ENCODE measurements at regions not wholly inside any gene's neighbourhood (a gene's known extent, or its start where the extent isn't known, plus 50 kb on each side); places are given as distances from the start of the nearest gene placed in this dataset.

DNA sequence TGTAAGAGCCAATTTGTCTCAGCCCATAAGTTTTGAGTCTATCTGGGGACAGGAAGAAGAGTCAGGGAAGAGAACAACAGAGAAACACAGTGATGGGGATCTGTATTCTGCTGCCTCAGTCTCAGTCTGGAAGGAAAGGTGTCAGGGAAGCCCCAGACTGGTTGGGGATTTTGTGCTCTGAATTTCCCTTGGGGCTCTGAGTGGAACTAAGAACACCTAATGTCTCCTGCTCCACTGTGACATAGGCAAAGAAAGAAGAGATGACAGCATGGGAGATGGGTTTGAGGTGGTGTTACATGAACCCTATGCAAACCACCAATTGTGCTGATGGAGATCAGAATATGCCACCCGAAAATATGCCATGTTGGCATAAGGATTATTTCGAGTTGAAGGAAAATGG is 139.5 kb upstream of the MYLIP start:
- TF ChIP-seq, protein P1, sequence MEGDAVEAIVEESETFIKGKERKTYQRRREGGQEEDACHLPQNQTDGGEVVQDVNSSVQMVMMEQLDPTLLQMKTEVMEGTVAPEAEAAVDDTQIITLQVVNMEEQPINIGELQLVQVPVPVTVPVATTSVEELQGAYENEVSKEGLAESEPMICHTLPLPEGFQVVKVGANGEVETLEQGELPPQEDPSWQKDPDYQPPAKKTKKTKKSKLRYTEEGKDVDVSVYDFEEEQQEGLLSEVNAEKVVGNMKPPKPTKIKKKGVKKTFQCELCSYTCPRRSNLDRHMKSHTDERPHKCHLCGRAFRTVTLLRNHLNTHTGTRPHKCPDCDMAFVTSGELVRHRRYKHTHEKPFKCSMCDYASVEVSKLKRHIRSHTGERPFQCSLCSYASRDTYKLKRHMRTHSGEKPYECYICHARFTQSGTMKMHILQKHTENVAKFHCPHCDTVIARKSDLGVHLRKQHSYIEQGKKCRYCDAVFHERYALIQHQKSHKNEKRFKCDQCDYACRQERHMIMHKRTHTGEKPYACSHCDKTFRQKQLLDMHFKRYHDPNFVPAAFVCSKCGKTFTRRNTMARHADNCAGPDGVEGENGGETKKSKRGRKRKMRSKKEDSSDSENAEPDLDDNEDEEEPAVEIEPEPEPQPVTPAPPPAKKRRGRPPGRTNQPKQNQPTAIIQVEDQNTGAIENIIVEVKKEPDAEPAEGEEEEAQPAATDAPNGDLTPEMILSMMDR (IDR thresholded peaks at IDR 0.05; ENCODE audit: borderline replicate concordance, insufficient read depth, low read depth, low read length), result no peak
- no peak overlapping the region for H3K4me3 ChIP-seq (ENCODE audit: low read depth, low read length)

DNA sequence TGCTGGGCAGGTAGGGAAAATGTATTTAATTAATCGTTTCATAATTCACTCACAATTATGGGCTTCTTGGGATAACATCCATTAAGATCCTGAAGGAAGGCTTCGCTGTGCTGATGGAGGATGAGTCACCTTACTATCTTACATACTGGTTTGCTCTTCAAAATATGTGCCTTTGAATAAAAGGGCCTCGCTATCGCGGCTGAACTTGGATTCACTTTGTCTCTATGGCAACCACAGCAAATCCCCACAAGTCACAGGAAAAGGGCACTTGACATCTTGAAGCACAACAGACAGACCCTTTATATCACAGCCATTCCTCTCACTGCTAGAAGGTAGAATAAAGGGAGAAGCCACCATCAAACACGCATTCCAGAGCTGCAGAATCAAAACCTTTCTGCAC is 141.3 kb upstream of the MYLIP start:
- TF ChIP-seq, protein P1 (IDR thresholded peaks at IDR 0.05; ENCODE audit: borderline replicate concordance, insufficient read depth, low read depth, low read length), result no peak
- H3K4me3 ChIP-seq (ENCODE audit: low read depth, low read length), result no peak overlapping the region

DNA sequence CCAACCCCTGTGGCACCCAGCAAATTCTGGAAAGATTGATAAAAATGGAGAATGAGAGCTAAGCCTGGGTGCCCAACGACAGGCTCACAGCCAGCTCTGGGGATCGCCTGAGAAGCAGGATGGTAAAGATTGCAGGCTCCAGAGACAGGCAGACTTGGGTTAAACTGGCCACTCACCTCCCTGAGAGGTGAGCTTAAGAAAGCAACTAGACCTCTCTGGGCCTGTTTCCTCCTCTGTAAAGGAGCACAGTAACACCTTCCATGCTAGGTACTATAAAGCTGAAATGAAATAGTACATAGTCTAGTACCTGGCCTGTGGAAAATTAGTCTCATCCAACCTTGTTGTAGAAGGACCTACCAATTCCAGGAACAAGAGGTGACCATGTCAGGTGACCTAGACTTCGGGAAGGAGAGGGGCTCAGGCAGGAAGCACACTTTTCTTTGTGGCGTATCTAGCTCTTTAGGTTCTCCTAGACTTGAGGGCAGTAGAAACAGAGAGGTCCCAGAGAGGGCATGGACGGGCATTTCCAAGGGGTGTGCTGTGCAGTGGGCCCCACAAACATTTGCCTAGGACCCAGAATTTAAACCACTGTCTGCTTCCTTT is 142.8 kb upstream of the MYLIP start:
- TF ChIP-seq, protein P1 (IDR thresholded peaks at IDR 0.05; ENCODE audit: borderline replicate concordance, insufficient read depth, low read depth, low read length), result no peak
- no peak overlapping the region for H3K4me3 ChIP-seq (ENCODE audit: low read depth, low read length)

DNA sequence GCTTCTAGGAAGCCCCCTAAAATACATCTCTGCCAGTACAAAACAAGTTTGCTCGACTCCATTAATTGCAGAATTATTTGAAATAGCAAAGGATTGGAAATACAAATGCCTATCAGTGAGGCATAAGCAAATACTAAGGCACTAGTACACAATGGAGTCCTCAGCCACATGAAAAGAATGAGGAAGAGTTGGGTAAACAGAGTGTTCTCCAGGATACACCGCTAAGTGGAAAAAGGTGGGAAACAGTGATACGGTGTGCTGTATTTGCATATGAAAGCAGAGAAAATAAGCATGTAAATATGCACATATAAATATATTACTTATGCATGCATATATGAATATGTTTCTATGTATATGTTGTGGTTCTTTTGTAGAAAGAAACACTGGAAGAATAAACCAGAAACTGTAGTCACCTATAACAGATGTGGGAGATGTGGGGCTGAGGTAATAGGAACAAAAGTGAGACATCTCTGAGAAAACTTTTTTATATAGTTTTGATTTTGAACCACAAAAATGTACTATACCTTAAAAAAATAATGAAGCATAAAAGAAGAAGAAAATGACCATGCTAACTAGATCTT is 143.4 kb upstream of the MYLIP start:
- TF ChIP-seq, protein P1 (IDR thresholded peaks at IDR 0.05; ENCODE audit: borderline replicate concordance, insufficient read depth, low read depth, low read length), result no peak
- no peak overlapping the region for H3K4me3 ChIP-seq (ENCODE audit: low read depth, low read length)

DNA sequence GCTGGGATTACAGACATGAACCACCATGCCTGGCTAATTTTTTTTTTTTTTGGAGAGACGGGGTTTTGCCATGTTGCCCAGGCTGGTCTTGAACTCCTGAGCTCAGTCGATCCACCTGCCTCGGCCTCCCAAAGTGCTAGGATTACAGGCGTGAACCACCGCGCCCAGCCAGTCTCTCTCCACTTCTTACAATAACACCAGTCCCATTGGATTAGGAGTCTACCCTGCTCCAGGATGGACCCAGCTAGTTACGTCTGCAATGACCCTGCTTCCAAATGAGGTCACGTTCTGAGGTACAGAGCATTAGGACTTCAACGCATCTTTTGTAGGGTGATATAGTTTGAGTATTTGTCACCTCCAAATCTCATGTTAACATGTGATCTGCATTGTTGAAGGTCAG is 146.9 kb upstream of the MYLIP start:
- TF ChIP-seq, protein P1 (IDR thresholded peaks at IDR 0.05; ENCODE audit: borderline replicate concordance, insufficient read depth, low read depth, low read length), result no peak
- H3K4me3 ChIP-seq (ENCODE audit: low read depth, low read length), result no peak overlapping the region

DNA sequence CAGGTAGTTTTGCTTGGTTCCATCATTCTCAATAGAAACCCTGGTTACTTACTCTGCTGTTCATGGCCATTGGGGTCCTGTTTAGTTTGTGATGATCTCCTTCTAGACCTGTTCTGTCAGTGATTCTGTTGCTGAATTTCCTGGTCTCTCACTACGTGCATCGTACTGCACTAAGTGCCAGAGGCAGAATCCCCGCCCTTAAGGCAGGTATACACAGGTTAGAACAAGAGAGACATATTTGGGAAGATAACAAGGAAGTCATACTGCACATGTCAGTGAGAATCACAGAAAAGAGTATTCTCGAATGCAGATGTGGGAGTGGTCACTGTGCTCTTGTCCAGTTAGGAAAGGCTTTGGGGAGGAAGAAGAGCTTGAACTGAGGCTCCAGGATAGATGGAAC is 148.1 kb upstream of the MYLIP start:
- TF ChIP-seq, protein P1 (IDR thresholded peaks at IDR 0.05; ENCODE audit: borderline replicate concordance, insufficient read depth, low read depth, low read length), result no peak
- no peak overlapping the region for H3K4me3 ChIP-seq (ENCODE audit: low read depth, low read length)

DNA sequence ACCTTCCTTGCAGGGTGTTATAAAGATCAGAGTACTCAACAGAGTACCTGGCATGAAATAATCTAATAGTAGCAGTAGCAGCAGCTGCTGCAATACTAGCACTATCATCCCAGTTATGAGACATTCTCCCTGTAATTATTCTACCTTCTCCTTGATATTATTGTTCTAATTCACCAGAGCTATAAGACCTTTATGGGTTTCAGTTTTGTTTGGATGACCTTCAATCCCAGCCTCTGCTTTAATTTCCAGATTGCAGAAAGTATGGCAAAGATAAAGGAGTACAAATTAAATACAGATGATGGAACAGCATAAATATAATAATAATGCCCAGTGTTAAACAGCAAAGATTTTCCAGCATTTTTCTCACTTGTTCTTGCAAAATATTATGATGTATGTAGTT is 150.5 kb upstream of the MYLIP start:
- TF ChIP-seq, protein P1 (IDR thresholded peaks at IDR 0.05; ENCODE audit: borderline replicate concordance, insufficient read depth, low read depth, low read length), result no peak
- no peak overlapping the region for H3K4me3 ChIP-seq (ENCODE audit: low read depth, low read length)

All from GM12875 (cell line).